Lung (tissue), 11 donors: ENCODE measurements at regions not wholly inside any gene's neighbourhood (a gene's known extent, or its start where the extent isn't known, plus 50 kb on each side); places are given as distances from the start of the nearest gene placed in this dataset.
"Not testable (repeated sequence)": the region's sequence is repeated elsewhere in the genome, so short reads cannot be mapped to it uniquely, and the experiment has no call there.

Source experiments
- ATAC-seq: fragments of 200-7000 bp; cut with Tn5 transposase; one replicate; pipeline ENCODE4 v1.9.1; 2020; ENCODE audit warnings: moderate number of reproducible peaks; ENCODE audit not compliant: insufficient read depth, low FRiP score
- DNase-seq, 3 donors: peaks; one replicate each; pipeline ENCODE4 v3.0.0-alpha.2; 2013 to 2017
- H3K27ac ChIP-seq, 2 donors: one replicate each; pipeline ENCODE4 v1.5.1; 2013; ENCODE audit warnings: mild to moderate bottlenecking in 2 of 2, moderate library complexity in 2 of 2, control low read depth in 1 of 2, inconsistent platforms in 1 of 2, low read depth in 1 of 2, low read length in 1 of 2
- H3K27me3 ChIP-seq, 3 donors: one replicate each; pipeline ENCODE4 v1.5.1; 2013; ENCODE audit warnings: low read length in 2 of 3; ENCODE audit not compliant: control insufficient read depth in 3 of 3, insufficient read depth in 3 of 3
- H3K36me3 ChIP-seq, 4 donors: one replicate each; pipeline ENCODE4 v1.5.1; 2013; ENCODE audit warnings: low read length in 4 of 4, mild to moderate bottlenecking in 1 of 4, moderate library complexity in 1 of 4; ENCODE audit not compliant: control insufficient read depth in 4 of 4, insufficient read depth in 4 of 4
- H3K4me1 ChIP-seq, 5 donors: one replicate each; pipeline ENCODE4 v1.5.1; 2013; ENCODE audit warnings: low read length in 5 of 5, mild to moderate bottlenecking in 2 of 5, moderate library complexity in 1 of 5; ENCODE audit not compliant: control insufficient read depth in 5 of 5, insufficient read depth in 5 of 5
- H3K4me3 ChIP-seq: one replicate; pipeline ENCODE4 v1.5.1; 2013; ENCODE audit warnings: mild to moderate bottlenecking, control low read depth, moderate library complexity
- H3K9ac ChIP-seq, 2 donors: one replicate each; pipeline ENCODE4 v1.5.1; 2013; ENCODE audit warnings: low read length in 2 of 2, control low read depth in 1 of 2; ENCODE audit not compliant: insufficient read depth in 1 of 2
- H3K9me3 ChIP-seq, 4 donors: one replicate each; pipeline ENCODE4 v1.5.1; 2013; ENCODE audit warnings: low read length in 3 of 4, mild to moderate bottlenecking in 1 of 4, moderate library complexity in 1 of 4; ENCODE audit not compliant: control insufficient read depth in 4 of 4, insufficient read depth in 3 of 4
- CTCF ChIP-seq: IDR thresholded peaks from 2 replicates; pipeline ENCODE4 v1.5.1; 2012; ENCODE audit warnings: mild to moderate bottlenecking; ENCODE audit errors: control extremely low read depth, extremely low read depth
- WGBS, 2 donors: extraction: QIAGEN DNeasy Blood & Tissue Kit; methylation state at CpG; one replicate each; pipeline ENCODE4 v1.1.7; 2013; 5-methylcytosine and 5-hydroxymethylcytosine counted together
- donor health status: control.
- donor health status: control.
- donor health status: Bipolar disorder and iron deficiency.
- donor health status: healthy.
- donor health status: DM: yes; HTN: yes; CAD: no.

- 88 to 91% methylated on average over 6 of the region's 6 CpGs for WGBS, 2 donors
- Histone ChIP-seq H3K9ac (no peak overlapping the region), H3K4me1 (peaks cover 0 to 31% (median 24%) of the 10 kb centered on the region in 5 donors), H3K27me3 (no peaks in the 10 kb centered on the region), H3K4me3 (no peak overlapping the region), H3K9me3 (peaks cover 0 to 2% (median 0%) of the 10 kb centered on the region in 4 donors), H3K36me3 (no peaks in the 10 kb centered on the region), H3K27ac (no peak overlapping the region)
- no peak for DNase-seq
- no peak for ATAC-seq
- no peak for TF ChIP-seq CTCF
Measured at GRCh38 chr16:66088681-66089080, 277.8 kb upstream of the CDH5 start.

- Histone ChIP-seq H3K4me3 (no peak overlapping the region), H3K27ac (no peak overlapping the region), H3K9ac (no peak overlapping the region), H3K4me1 (peaks cover 0 to 23% (median 11%) of the 10 kb centered on the region in 5 donors), H3K27me3 (no peaks in the 10 kb centered on the region), H3K36me3 (no peaks in the 10 kb centered on the region), H3K9me3 (peaks cover 0 to 2% (median 0%) of the 10 kb centered on the region in 4 donors)
- ATAC-seq (no peak), DNase-seq (no peak)
- no peak for TF ChIP-seq CTCF
Measured at GRCh38 chr16:66087308-66087707, 279.2 kb upstream of the CDH5 start.

GRCh38 chr16:66085651-66086050, 280.8 kb upstream of the CDH5 start:
- Histone ChIP-seq H3K36me3 (no peaks in the 10 kb centered on the region), H3K4me1 (peaks cover 0 to 10% (median 2%) of the 10 kb centered on the region in 5 donors), H3K4me3 (no peak overlapping the region), H3K27ac (no peak overlapping the region), H3K9me3 (peaks cover 0 to 2% (median 0%) of the 10 kb centered on the region in 4 donors), H3K27me3 (no peaks in the 10 kb centered on the region), H3K9ac (no peak overlapping the region)
- 88 to 92% methylated on average over 5 of the region's 5 CpGs for WGBS, 2 donors
- DNase-seq: no peak
- no peak for ATAC-seq
- TF ChIP-seq CTCF: no peak

- not testable (repeated sequence) for H3K9ac ChIP-seq, H3K4me3 ChIP-seq, H3K27me3 ChIP-seq, H3K36me3 ChIP-seq, DNase-seq, ATAC-seq, H3K27ac ChIP-seq, H3K9me3 ChIP-seq
- 91 to 95% methylated on average over 2 of the region's 2 CpGs for WGBS, 2 donors
- peaks cover 0 to 17% (median 2%) of the 10 kb centered on the region in 5 donors for H3K4me1 ChIP-seq
Measured at GRCh38 chr16:66084731-66085130, 281.8 kb upstream of the CDH5 start.
